ENCODE measurements at regions not wholly inside any gene's neighbourhood (a gene's known extent, or its start where the extent isn't known, plus 50 kb on each side); places are given as distances from the start of the nearest gene placed in this dataset.

DNA sequence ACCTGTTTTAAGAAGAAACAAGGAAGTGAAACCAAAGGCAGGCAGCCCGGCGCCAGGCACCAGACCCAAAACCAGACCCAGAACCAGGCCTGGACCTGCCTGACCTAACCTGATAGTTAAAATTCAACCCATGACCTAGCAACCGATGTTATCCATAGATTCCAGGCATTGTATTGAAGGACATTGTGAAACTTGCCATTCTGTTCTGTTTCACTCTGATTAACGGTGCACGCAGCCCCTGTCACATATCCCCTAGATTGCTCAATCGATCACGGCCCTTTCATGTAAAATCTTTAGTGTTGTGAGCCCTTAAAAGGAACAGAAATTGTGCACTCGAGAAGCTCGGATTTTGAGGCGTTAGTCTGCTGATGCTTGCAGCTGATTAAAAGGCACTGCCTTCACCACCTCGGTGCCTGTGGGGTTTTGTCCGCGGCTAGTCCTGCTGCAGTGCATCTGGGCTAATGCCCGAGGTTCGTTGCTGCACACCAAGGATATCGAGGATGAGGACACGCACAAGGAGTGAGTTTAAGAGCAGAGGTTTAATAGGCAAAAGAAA, 262.5 kb upstream of the TMEM132C start:
- no peak overlapping the region for H2AFZ ChIP-seq (ENCODE audit: low read length)
- no CpG with 5 or more reads among the region's 17 CpGs for WGBS, 2 donors (ENCODE audit: extremely low coverage in 2 of 2, insufficient read length in 2 of 2, insufficient replicate concordance in 1 of 2)
- no peak overlapping the region for H3K23ac ChIP-seq (ENCODE audit: low read depth, low read length, poor library complexity)
- H3K14ac ChIP-seq (ENCODE audit: low read length): no peak overlapping the region
- H3K27ac ChIP-seq (replicated peaks; ENCODE audit: low read length): no peak overlapping the region
- H2BK15ac ChIP-seq (ENCODE audit: low read length): no peak overlapping the region
- no peaks in the 10 kb centered on the region for H3K79me1 ChIP-seq (ENCODE audit: low read depth, low read length)
- H2AK5ac ChIP-seq (ENCODE audit: low read depth, low read length): no peak overlapping the region
- peaks cover 0 to 4% of the 10 kb centered on the region in 2 donors for H3K4me1 ChIP-seq (ENCODE audit: control insufficient read depth in 2 of 2, insufficient read depth in 1 of 2, low read depth in 1 of 2, low read length in 2 of 2)
- H2BK5ac ChIP-seq (ENCODE audit: low read length): no peak overlapping the region
- H3K27me3 ChIP-seq (ENCODE audit: control insufficient read depth in 3 of 3, insufficient read depth in 3 of 3, low read depth in 1 of 3, low read length in 3 of 3): no peaks in the 10 kb centered on the region
- no peak overlapping the region for H4K8ac ChIP-seq (ENCODE audit: low read depth, low read length)
- H3K9me3 ChIP-seq (replicated peaks in 1 of 2; ENCODE audit: control insufficient read depth in 2 of 2, insufficient read depth in 1 of 2, low read depth in 1 of 2, low read length in 2 of 2): no peaks in the 10 kb centered on the region
- DNase-seq (ENCODE audit: low spot score): no peak
- no peak overlapping the region for H3K4me3 ChIP-seq (ENCODE audit: low read length in 2 of 2)
- H2BK120ac ChIP-seq (ENCODE audit: low read depth, low read length): no peak overlapping the region
- H2BK12ac ChIP-seq (ENCODE audit: low read length): no peak overlapping the region
- no peak overlapping the region for H3K4me2 ChIP-seq (ENCODE audit: insufficient read depth, low read length, poor library complexity, severe bottlenecking)
- H3K36me3 ChIP-seq (replicated peaks in 1 of 2; ENCODE audit: control insufficient read depth in 2 of 2, insufficient read depth in 2 of 2, low read length in 2 of 2): no peaks in the 10 kb centered on the region
- no peak overlapping the region for H3K4ac ChIP-seq (ENCODE audit: low read length)
- no peak overlapping the region for H3K18ac ChIP-seq (ENCODE audit: low read length)
- H3K9ac ChIP-seq (ENCODE audit: low read depth, low read length, poor library complexity): no peak overlapping the region
- no peak overlapping the region for H4K91ac ChIP-seq (ENCODE audit: low read depth, low read length, poor library complexity)

DNA sequence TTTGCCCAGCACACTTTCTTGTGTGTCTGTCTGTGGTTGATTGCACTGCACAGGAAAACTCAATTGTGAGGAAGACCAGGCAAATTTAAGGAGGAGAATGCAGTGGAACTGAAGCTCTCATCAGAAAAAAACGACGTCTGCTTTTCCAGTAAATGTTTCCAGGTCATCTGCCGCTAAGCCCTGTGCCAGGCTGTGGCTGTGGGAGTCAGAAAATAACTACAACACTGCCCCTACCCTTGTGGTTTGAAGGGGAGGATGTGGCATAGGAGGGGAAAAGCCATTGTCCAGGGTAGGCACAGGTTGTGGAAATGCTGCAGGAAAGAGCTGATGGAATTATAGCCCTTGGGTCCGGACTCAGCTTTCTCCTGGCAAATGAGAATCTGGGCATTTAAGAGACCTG, 259.7 kb upstream of the TMEM132C start:
- Histone ChIP-seq H3K27me3 (ENCODE audit: control insufficient read depth in 3 of 3, insufficient read depth in 3 of 3, low read depth in 1 of 3, low read length in 3 of 3) (no peaks in the 10 kb centered on the region), H4K8ac (ENCODE audit: low read depth, low read length) (no peak overlapping the region), H3K23ac (ENCODE audit: low read depth, low read length, poor library complexity) (no peak overlapping the region), H3K27ac (replicated peaks; ENCODE audit: low read length) (no peak overlapping the region), H2BK5ac (ENCODE audit: low read length) (no peak overlapping the region), H3K4me3 (ENCODE audit: low read length in 2 of 2) (no peak overlapping the region), H2BK120ac (ENCODE audit: low read depth, low read length) (no peak overlapping the region), H3K9ac (ENCODE audit: low read depth, low read length, poor library complexity) (no peak overlapping the region), H3K79me1 (ENCODE audit: low read depth, low read length) (no peaks in the 10 kb centered on the region), H3K36me3 (replicated peaks in 1 of 2; ENCODE audit: control insufficient read depth in 2 of 2, insufficient read depth in 2 of 2, low read length in 2 of 2) (no peaks in the 10 kb centered on the region), H3K4me1 (ENCODE audit: control insufficient read depth in 2 of 2, insufficient read depth in 1 of 2, low read depth in 1 of 2, low read length in 2 of 2) (peaks cover 0 to 4% of the 10 kb centered on the region in 2 donors), H4K91ac (ENCODE audit: low read depth, low read length, poor library complexity) (no peak overlapping the region), H2AK5ac (ENCODE audit: low read depth, low read length) (no peak overlapping the region), H3K18ac (ENCODE audit: low read length) (peak overlapping the region; percentile 51), H3K9me3 (replicated peaks in 1 of 2; ENCODE audit: control insufficient read depth in 2 of 2, insufficient read depth in 1 of 2, low read depth in 1 of 2, low read length in 2 of 2) (no peaks in the 10 kb centered on the region), H2BK12ac (ENCODE audit: low read length) (no peak overlapping the region), H2AFZ (ENCODE audit: low read length) (no peak overlapping the region), H3K14ac (ENCODE audit: low read length) (no peak overlapping the region), H2BK15ac (ENCODE audit: low read length) (no peak overlapping the region), H3K4me2 (ENCODE audit: insufficient read depth, low read length, poor library complexity, severe bottlenecking) (no peak overlapping the region), H3K4ac (ENCODE audit: low read length) (no peak overlapping the region)
- DNase-seq (ENCODE audit: low spot score): no peak
- WGBS, 2 donors (ENCODE audit: extremely low coverage in 2 of 2, insufficient read length in 2 of 2, insufficient replicate concordance in 1 of 2): no CpG with 5 or more reads among the region's 4 CpGs

DNA sequence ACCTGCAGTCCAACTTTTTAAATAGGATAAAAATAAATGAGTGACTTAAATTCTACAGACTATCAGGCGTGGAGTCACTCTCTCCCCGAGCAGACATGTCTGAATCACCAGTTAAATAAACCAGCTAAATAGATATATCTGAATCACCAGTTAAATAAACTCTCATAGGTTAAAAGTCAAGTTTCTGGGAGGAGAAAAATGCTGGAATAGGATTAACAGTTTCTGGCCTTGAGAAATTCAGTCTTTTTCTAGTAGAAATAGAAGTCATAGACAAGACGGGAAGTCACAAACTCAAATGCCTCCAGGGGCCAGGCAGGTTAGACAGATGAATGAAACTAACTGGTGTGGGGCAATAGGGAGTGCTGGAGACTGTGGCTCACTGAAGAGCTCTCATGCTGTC, 258.6 kb upstream of the TMEM132C start:
- Histone ChIP-seq H3K4me3 (ENCODE audit: low read length in 2 of 2) (no peak overlapping the region), H3K18ac (ENCODE audit: low read length) (no peak overlapping the region), H3K4me1 (ENCODE audit: control insufficient read depth in 2 of 2, insufficient read depth in 1 of 2, low read depth in 1 of 2, low read length in 2 of 2) (peaks cover 0 to 4% of the 10 kb centered on the region in 2 donors), H3K23ac (ENCODE audit: low read depth, low read length, poor library complexity) (no peak overlapping the region), H3K27me3 (ENCODE audit: control insufficient read depth in 3 of 3, insufficient read depth in 3 of 3, low read depth in 1 of 3, low read length in 3 of 3) (no peaks in the 10 kb centered on the region), H2AFZ (ENCODE audit: low read length) (no peak overlapping the region), H3K4me2 (ENCODE audit: insufficient read depth, low read length, poor library complexity, severe bottlenecking) (no peak overlapping the region), H3K27ac (replicated peaks; ENCODE audit: low read length) (no peak overlapping the region), H3K14ac (ENCODE audit: low read length) (no peak overlapping the region), H4K91ac (ENCODE audit: low read depth, low read length, poor library complexity) (no peak overlapping the region), H2BK5ac (ENCODE audit: low read length) (no peak overlapping the region), H2BK12ac (ENCODE audit: low read length) (no peak overlapping the region), H4K8ac (ENCODE audit: low read depth, low read length) (no peak overlapping the region), H3K4ac (ENCODE audit: low read length) (no peak overlapping the region), H3K9me3 (replicated peaks in 1 of 2; ENCODE audit: control insufficient read depth in 2 of 2, insufficient read depth in 1 of 2, low read depth in 1 of 2, low read length in 2 of 2) (no peaks in the 10 kb centered on the region), H2BK120ac (ENCODE audit: low read depth, low read length) (no peak overlapping the region), H3K9ac (ENCODE audit: low read depth, low read length, poor library complexity) (no peak overlapping the region), H3K36me3 (replicated peaks in 1 of 2; ENCODE audit: control insufficient read depth in 2 of 2, insufficient read depth in 2 of 2, low read length in 2 of 2) (no peaks in the 10 kb centered on the region), H2AK5ac (ENCODE audit: low read depth, low read length) (no peak overlapping the region), H3K79me1 (ENCODE audit: low read depth, low read length) (no peaks in the 10 kb centered on the region), H2BK15ac (ENCODE audit: low read length) (no peak overlapping the region)
- DNase-seq (ENCODE audit: low spot score): no peak
- no CpG with 5 or more reads among the region's 3 CpGs for WGBS, 2 donors (ENCODE audit: extremely low coverage in 2 of 2, insufficient read length in 2 of 2, insufficient replicate concordance in 1 of 2)

DNA sequence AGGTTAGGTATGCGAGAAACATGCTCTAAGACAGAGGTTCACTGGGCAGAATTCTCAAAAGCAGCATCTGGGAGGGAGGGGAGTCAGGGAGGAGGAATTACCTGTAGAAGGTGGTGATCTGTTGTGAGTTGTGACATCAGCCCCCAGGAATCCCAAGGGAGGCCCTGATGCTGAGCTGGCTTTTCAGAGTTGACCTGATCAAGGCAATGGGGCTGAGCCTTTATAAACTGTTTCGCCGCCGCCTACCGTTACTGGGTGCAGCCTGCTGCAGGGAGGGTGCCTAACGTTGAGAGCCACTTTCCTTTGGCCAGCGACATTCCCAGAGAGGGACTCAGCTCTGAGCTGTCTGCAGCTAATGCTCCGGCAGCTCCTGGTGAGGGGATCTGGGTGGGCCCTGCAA, 257.9 kb upstream of the TMEM132C start:
- H3K36me3 ChIP-seq (replicated peaks in 1 of 2; ENCODE audit: control insufficient read depth in 2 of 2, insufficient read depth in 2 of 2, low read length in 2 of 2): no peaks in the 10 kb centered on the region
- no peak for DNase-seq (ENCODE audit: low spot score)
- peaks cover 0 to 4% of the 10 kb centered on the region in 2 donors for H3K4me1 ChIP-seq (ENCODE audit: control insufficient read depth in 2 of 2, insufficient read depth in 1 of 2, low read depth in 1 of 2, low read length in 2 of 2)

More for the DNA sequence above, 257.9 kb upstream of the TMEM132C start:
- no peak overlapping the region for H4K8ac ChIP-seq (ENCODE audit: low read depth, low read length)
- H3K4ac ChIP-seq (ENCODE audit: low read length): no peak overlapping the region
- no peak overlapping the region for H2BK15ac ChIP-seq (ENCODE audit: low read length)
- no peak overlapping the region for H4K91ac ChIP-seq (ENCODE audit: low read depth, low read length, poor library complexity)
- H3K9ac ChIP-seq (ENCODE audit: low read depth, low read length, poor library complexity): no peak overlapping the region
- no peaks in the 10 kb centered on the region for H3K9me3 ChIP-seq (replicated peaks in 1 of 2; ENCODE audit: control insufficient read depth in 2 of 2, insufficient read depth in 1 of 2, low read depth in 1 of 2, low read length in 2 of 2)
- no CpG with 5 or more reads among the region's 8 CpGs for WGBS, 2 donors (ENCODE audit: extremely low coverage in 2 of 2, insufficient read length in 2 of 2, insufficient replicate concordance in 1 of 2)
- no peak overlapping the region for H2BK5ac ChIP-seq (ENCODE audit: low read length)
- no peaks in the 10 kb centered on the region for H3K27me3 ChIP-seq (ENCODE audit: control insufficient read depth in 3 of 3, insufficient read depth in 3 of 3, low read depth in 1 of 3, low read length in 3 of 3)
- H2AFZ ChIP-seq (ENCODE audit: low read length): no peak overlapping the region
- no peak overlapping the region for H2AK5ac ChIP-seq (ENCODE audit: low read depth, low read length)
- no peak overlapping the region for H2BK120ac ChIP-seq (ENCODE audit: low read depth, low read length)
- no peak overlapping the region for H3K4me2 ChIP-seq (ENCODE audit: insufficient read depth, low read length, poor library complexity, severe bottlenecking)
- no peak overlapping the region for H3K23ac ChIP-seq (ENCODE audit: low read depth, low read length, poor library complexity)
- no peak overlapping the region for H3K14ac ChIP-seq (ENCODE audit: low read length)
- no peak overlapping the region for H3K27ac ChIP-seq (replicated peaks; ENCODE audit: low read length)
- peak overlapping the region; percentile 52 for H3K18ac ChIP-seq (ENCODE audit: low read length)
- no peaks in the 10 kb centered on the region for H3K79me1 ChIP-seq (ENCODE audit: low read depth, low read length)
- no peak overlapping the region for H3K4me3 ChIP-seq (ENCODE audit: low read length in 2 of 2)
- H2BK12ac ChIP-seq (ENCODE audit: low read length): no peak overlapping the region
